ENCODE measurements at regions not wholly inside any gene's neighbourhood (a gene's known extent, or its start where the extent isn't known, plus 50 kb on each side); places are given as distances from the start of the nearest gene placed in this dataset.

- TF ChIP-seq TEAD4 (IDR thresholded peaks at IDR 0.05) (no peak), EP300 (IDR thresholded peaks at IDR 0.05; ENCODE audit: borderline replicate concordance) (no peak), MAX (IDR thresholded peaks at IDR 0.05) (no peak), YY1 (IDR thresholded peaks at IDR 0.05; ENCODE audit: low read depth) (no peak), NFIC (IDR thresholded peaks at IDR 0.05) (no peak), TAF1 (IDR thresholded peaks at IDR 0.05; ENCODE audit: low read depth) (no peak), REST (IDR thresholded peaks at IDR 0.05; ENCODE audit: low read depth) (no peak), CEBPB (IDR thresholded peaks at IDR 0.05) (no peak), USF1 (IDR thresholded peaks at IDR 0.05) (no peak), CREB1 (IDR thresholded peaks at IDR 0.05; ENCODE audit: low read depth) (no peak), RAD21 (IDR thresholded peaks at IDR 0.05; ENCODE audit: low read depth) (no peak)
Measured at GRCh38 chr2:120932472-120932871, 196.8 kb downstream of the GLI2 start.
